ENCODE measurements at regions not wholly inside any gene's neighbourhood (a gene's known extent, or its start where the extent isn't known, plus 50 kb on each side); places are given as distances from the start of the nearest gene placed in this dataset.

DNA sequence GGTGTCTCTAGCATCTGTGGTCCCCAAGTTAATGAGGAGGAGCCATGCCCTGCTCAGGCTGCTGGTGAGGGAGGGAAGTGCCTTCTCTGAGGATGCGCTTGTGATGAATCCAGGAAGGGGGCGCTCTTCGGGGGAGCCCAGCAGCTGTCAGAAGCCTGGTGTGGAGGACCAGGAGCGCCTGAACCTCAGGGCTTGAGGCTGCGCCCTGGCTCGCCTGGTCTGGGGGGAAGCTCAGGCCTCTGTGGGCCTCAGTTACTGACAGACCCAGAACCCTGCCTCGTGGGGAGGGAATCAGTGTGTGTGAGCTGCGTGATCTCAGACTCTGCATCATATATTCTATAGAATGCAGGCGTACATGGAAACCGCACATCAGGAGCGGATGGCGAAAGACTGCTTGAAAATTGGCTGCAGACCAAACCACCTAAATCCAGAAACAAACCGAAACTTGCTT, 126.1 kb downstream of the SEC14L1 start:
- TF ChIP-seq POLR2AphosphoS5 (IDR thresholded peaks at IDR 0.05; ENCODE audit: low read depth, low read length) (no peak), SIN3A (IDR thresholded peaks at IDR 0.05; ENCODE audit: borderline replicate concordance, insufficient read depth, low read length) (no peak), TAF1 (IDR thresholded peaks at IDR 0.05; ENCODE audit: borderline replicate concordance, insufficient read depth, low read length) (no peak), FOXP2 (optimal IDR thresholded peaks at IDR 0.05; ENCODE audit: borderline replicate concordance, extremely low read depth, extremely low read length, insufficient read depth) (no peak), REST (IDR thresholded peaks at IDR 0.05; ENCODE audit: insufficient read depth in 1 of 2, low read depth in 2 of 2, low read length in 2 of 2) (no peak)

DNA sequence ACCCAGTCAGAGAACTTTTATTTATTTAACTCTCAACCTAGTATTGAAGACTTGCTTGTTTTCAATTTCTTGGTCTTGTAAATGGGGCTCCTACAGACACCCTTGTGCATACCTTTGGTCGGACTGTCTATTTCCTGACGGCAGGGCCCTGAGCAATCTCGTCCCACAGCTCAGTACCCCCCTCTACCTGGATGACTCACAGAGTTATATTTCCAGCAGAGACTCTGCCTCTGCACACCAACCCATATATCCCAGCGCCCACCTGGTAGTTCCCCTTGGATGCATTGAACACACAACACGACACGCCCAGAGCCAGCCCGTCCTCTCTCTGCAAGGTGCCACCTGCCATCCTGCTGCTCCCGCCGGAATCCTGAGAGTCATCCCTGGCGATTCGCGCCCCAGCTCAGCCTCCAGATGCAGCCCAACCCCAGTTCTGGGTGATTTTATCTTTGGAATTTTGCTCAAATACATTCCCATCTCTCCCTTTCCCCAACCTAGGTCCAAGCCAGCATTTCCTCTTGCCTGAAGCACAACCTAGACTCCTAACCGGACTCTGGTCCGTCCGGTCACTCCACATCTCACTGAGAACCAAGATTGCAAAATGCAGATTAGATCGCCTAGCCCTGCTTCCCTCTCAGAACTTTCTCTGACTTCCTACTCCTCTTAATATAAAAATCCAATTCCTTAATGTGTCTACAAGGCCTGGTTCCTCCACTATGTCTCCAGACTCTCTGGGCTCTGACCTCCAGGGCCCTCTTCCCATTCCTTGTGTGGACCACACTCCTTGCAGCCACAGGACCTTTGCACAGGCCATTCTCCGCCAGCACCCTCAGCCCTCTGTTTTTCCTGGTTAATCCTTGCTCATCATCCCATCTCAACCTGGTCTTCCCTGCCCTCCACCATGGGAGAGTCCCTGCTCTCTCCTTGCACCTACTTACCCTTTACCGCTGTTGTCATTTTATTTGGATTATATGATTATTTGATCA, 129.2 kb downstream of the SEC14L1 start:
- TF ChIP-seq REST (IDR thresholded peaks at IDR 0.05; ENCODE audit: insufficient read depth in 1 of 2, low read depth in 2 of 2, low read length in 2 of 2) (no peak), TAF1 (IDR thresholded peaks at IDR 0.05; ENCODE audit: borderline replicate concordance, insufficient read depth, low read length) (no peak)

DNA sequence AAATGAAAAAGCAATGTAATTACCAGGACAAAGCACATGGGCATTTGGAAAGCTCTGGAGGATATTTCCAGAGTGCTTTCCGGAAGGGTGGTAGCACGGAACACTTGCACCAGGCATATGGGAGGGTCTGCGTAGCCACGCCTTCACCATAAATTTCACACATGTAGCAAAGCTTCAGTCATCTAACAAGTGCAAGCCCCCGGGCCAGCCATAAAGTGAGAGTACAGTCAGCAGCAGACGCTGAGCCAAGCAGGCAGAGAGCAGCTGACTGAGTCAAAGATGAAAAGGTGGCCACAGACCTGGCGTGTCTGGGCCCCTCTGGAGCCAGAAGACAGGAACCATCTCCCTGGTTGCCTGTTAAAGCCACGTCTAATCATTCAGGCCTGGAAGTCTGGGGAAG, 130.6 kb downstream of the SEC14L1 start:
- TF ChIP-seq TAF1 (IDR thresholded peaks at IDR 0.05; ENCODE audit: borderline replicate concordance, insufficient read depth, low read length) (no peak), SIN3A (IDR thresholded peaks at IDR 0.05; ENCODE audit: borderline replicate concordance, insufficient read depth, low read length) (no peak), POLR2AphosphoS5 (IDR thresholded peaks at IDR 0.05; ENCODE audit: low read depth, low read length) (no peak), REST (IDR thresholded peaks at IDR 0.05; ENCODE audit: insufficient read depth in 1 of 2, low read depth in 2 of 2, low read length in 2 of 2) (no peak), FOXP2 (optimal IDR thresholded peaks at IDR 0.05; ENCODE audit: borderline replicate concordance, extremely low read depth, extremely low read length, insufficient read depth) (no peak)

- TF ChIP-seq SIN3A (IDR thresholded peaks at IDR 0.05; ENCODE audit: borderline replicate concordance, insufficient read depth, low read length) (no peak), TAF1 (IDR thresholded peaks at IDR 0.05; ENCODE audit: borderline replicate concordance, insufficient read depth, low read length) (no peak), FOXP2 (optimal IDR thresholded peaks at IDR 0.05; ENCODE audit: borderline replicate concordance, extremely low read depth, extremely low read length, insufficient read depth) (no peak), REST (IDR thresholded peaks at IDR 0.05; ENCODE audit: insufficient read depth in 1 of 2, low read depth in 2 of 2, low read length in 2 of 2) (no peak), POLR2AphosphoS5 (IDR thresholded peaks at IDR 0.05; ENCODE audit: low read depth, low read length) (no peak)
These were observed 132.8 kb downstream of the SEC14L1 start for GRCh38 chr17:77273397-77274085.

All from PFSK-1 (cell line).